Trophoblast cell (in vitro differentiated cells and primary cell): ENCODE measurements at regions not wholly inside any gene's neighbourhood (a gene's known extent, or its start where the extent isn't known, plus 50 kb on each side); places are given as distances from the start of the nearest gene placed in this dataset.
A peak's percentile ranks its signal among the peaks of the same experiment; 100 is the strongest.

ENCODE experiments used
- DNase-seq, 2 donors: peaks; one replicate each; pipeline ENCODE4 v3.0.0-alpha.2; 2016
- H2AFZ ChIP-seq: 2 replicates; pipeline ENCODE4 v1.6.1; 2013; ENCODE audit warnings: low read length, moderate library complexity, mild to moderate bottlenecking; ENCODE audit not compliant: insufficient read depth, poor library complexity
- H2AK5ac ChIP-seq: 2 replicates; pipeline ENCODE4 v1.6.1; 2013; ENCODE audit warnings: mild to moderate bottlenecking, low read length
- H2BK120ac ChIP-seq: 2 replicates; pipeline ENCODE4 v1.6.1; 2013; ENCODE audit warnings: low read length, mild to moderate bottlenecking, moderate library complexity; ENCODE audit not compliant: insufficient read depth, poor library complexity
- H2BK12ac ChIP-seq: 2 replicates; pipeline ENCODE4 v1.6.1; 2013; ENCODE audit warnings: mild to moderate bottlenecking, low read length, moderate library complexity
- H2BK5ac ChIP-seq: 2 replicates; pipeline ENCODE4 v1.6.1; 2013; ENCODE audit warnings: low read length, low read depth, moderate library complexity, mild to moderate bottlenecking; ENCODE audit not compliant: poor library complexity
- H3K14ac ChIP-seq: 2 replicates; pipeline ENCODE4 v1.6.1; 2013; ENCODE audit warnings: mild to moderate bottlenecking, low read length
- H3K18ac ChIP-seq: 2 replicates; pipeline ENCODE4 v1.6.1; 2013; ENCODE audit warnings: mild to moderate bottlenecking, low read length
- H3K23ac ChIP-seq: 2 replicates; pipeline ENCODE4 v1.6.1; 2013; ENCODE audit warnings: low read length
- H3K27ac ChIP-seq: 2 replicates; pipeline ENCODE4 v1.5.1; 2013; ENCODE audit warnings: low read depth, mild to moderate bottlenecking, inconsistent platforms, low read length, moderate library complexity
- H3K27me3 ChIP-seq: 2 replicates; pipeline ENCODE4 v1.6.1; 2013; ENCODE audit warnings: inconsistent platforms, mild to moderate bottlenecking, low read length, moderate library complexity; ENCODE audit not compliant: insufficient read depth
- H3K36me3 ChIP-seq, 2 experiments: 1 replicate in 1 of 2; 2 replicates in 1 of 2; pipeline ENCODE4 v1.6.1; 2013; ENCODE audit warnings: low read length in 2 of 2, mild to moderate bottlenecking in 2 of 2, moderate library complexity in 1 of 2; ENCODE audit not compliant: insufficient read depth in 2 of 2, control insufficient read depth in 1 of 2
- H3K4ac ChIP-seq: 2 replicates; pipeline ENCODE4 v1.6.1; 2013; ENCODE audit warnings: low read depth, mild to moderate bottlenecking, low read length, moderate library complexity
- H3K4me1 ChIP-seq, 2 experiments: 1 replicate in 1 of 2; 2 replicates in 1 of 2; pipeline ENCODE4 v1.6.1; 2013; ENCODE audit warnings: low read length in 2 of 2, mild to moderate bottlenecking in 2 of 2, moderate library complexity in 1 of 2; ENCODE audit not compliant: insufficient read depth in 2 of 2, control insufficient read depth in 1 of 2
- H3K4me2 ChIP-seq: 2 replicates; pipeline ENCODE4 v1.6.1; 2013; ENCODE audit warnings: inconsistent platforms, mild to moderate bottlenecking, low read length, moderate library complexity
- H3K4me3 ChIP-seq: 2 replicates; pipeline ENCODE4 v1.5.1; 2013; ENCODE audit warnings: mild to moderate bottlenecking, low read depth, low read length, inconsistent platforms
- H3K79me1 ChIP-seq: one replicate; pipeline ENCODE4 v1.6.1; 2013; ENCODE audit warnings: low read length
- H3K79me2 ChIP-seq: 2 replicates; pipeline ENCODE4 v1.6.1; 2013; ENCODE audit warnings: low read length, mild to moderate bottlenecking; ENCODE audit not compliant: control insufficient read depth, insufficient read depth, poor library complexity
- H3K9ac ChIP-seq: 2 replicates; pipeline ENCODE4 v1.6.1; 2013; ENCODE audit warnings: mild to moderate bottlenecking, low read length
- H3K9me3 ChIP-seq: 2 replicates; pipeline ENCODE4 v1.6.1; 2013; ENCODE audit warnings: low read depth, mild to moderate bottlenecking, control low read depth, inconsistent platforms, low read length; ENCODE audit not compliant: insufficient read depth
- H4K12ac ChIP-seq: 2 replicates; pipeline ENCODE4 v1.6.1; 2013; ENCODE audit warnings: low read depth, mild to moderate bottlenecking, low read length, moderate library complexity
- H4K8ac ChIP-seq: 2 replicates; pipeline ENCODE4 v1.6.1; 2013; ENCODE audit warnings: low read depth, mild to moderate bottlenecking, low read length, moderate library complexity
- H4K91ac ChIP-seq: one replicate; pipeline ENCODE4 v1.6.1; 2013; ENCODE audit warnings: low read depth, mild to moderate bottlenecking, low read length, moderate library complexity
- WGBS: extraction: QIAGEN DNeasy Blood & Tissue Kit; methylation state at CpG from one replicate; pipeline ENCODE4 v1.1.7; 2013; ENCODE audit warnings: missing lambda C conversion rate; ENCODE audit not compliant: insufficient read length, insufficient coverage; ENCODE audit errors: extremely low coverage; 5-methylcytosine and 5-hydroxymethylcytosine counted together

GRCh38 chr20:20933142-20933958 lies 172.8 kb downstream of the LINC00237 start:
- no peak overlapping the region for H4K12ac ChIP-seq
- no peaks in the 10 kb centered on the region for H3K9me3 ChIP-seq
- H3K4me3 ChIP-seq = peak overlapping the region; percentile 31
- H3K9ac ChIP-seq = no peak overlapping the region
- H3K79me2 ChIP-seq = no peaks in the 10 kb centered on the region
- no peak overlapping the region for H2BK120ac ChIP-seq
- H4K8ac ChIP-seq = no peak overlapping the region
- H3K4me1 ChIP-seq = no peaks in the 10 kb centered on the region
- no peak overlapping the region for H2BK5ac ChIP-seq
- no peak overlapping the region for H3K27ac ChIP-seq
- H2AFZ ChIP-seq = no peak overlapping the region
- no peak overlapping the region for H3K18ac ChIP-seq
- no peak overlapping the region for H2AK5ac ChIP-seq
- H3K36me3 ChIP-seq = no peaks in the 10 kb centered on the region
- H3K23ac ChIP-seq = no peak overlapping the region
- no peak overlapping the region for H2BK12ac ChIP-seq
- no peak overlapping the region for H3K4me2 ChIP-seq
- no peak overlapping the region for H3K14ac ChIP-seq
- DNase-seq = no peak
- H3K27me3 ChIP-seq = no peaks in the 10 kb centered on the region
- H3K4ac ChIP-seq = no peak overlapping the region
- no peaks in the 10 kb centered on the region for H3K79me1 ChIP-seq
- no peak overlapping the region for H4K91ac ChIP-seq
- WGBS = no CpG with 5 or more reads among the region's 19 CpGs

GRCh38 chr20:20932156-20932555 lies 174.0 kb downstream of the LINC00237 start:
- Histone ChIP-seq H3K18ac (no peak overlapping the region), H3K4me1 (no peaks in the 10 kb centered on the region), H3K79me1 (no peaks in the 10 kb centered on the region), H3K4me2 (no peak overlapping the region), H2BK12ac (no peak overlapping the region), H2BK5ac (no peak overlapping the region), H2AFZ (no peak overlapping the region), H3K27me3 (no peaks in the 10 kb centered on the region), H2AK5ac (no peak overlapping the region), H3K4me3 (no peak overlapping the region), H2BK120ac (no peak overlapping the region), H3K79me2 (no peaks in the 10 kb centered on the region), H4K8ac (no peak overlapping the region), H3K23ac (no peak overlapping the region), H3K9me3 (no peaks in the 10 kb centered on the region), H3K9ac (no peak overlapping the region), H3K14ac (no peak overlapping the region), H4K12ac (no peak overlapping the region), H4K91ac (no peak overlapping the region), H3K27ac (no peak overlapping the region), H3K36me3 (no peaks in the 10 kb centered on the region), H3K4ac (no peak overlapping the region)
- WGBS = no CpG with 5 or more reads among the region's 5 CpGs
- no peak for DNase-seq

GRCh38 chr20:20931632-20932031 lies 174.5 kb downstream of the LINC00237 start:
- no peaks in the 10 kb centered on the region for H3K79me2 ChIP-seq
- H2AK5ac ChIP-seq = no peak overlapping the region
- H4K8ac ChIP-seq = no peak overlapping the region
- H3K4me1 ChIP-seq = no peaks in the 10 kb centered on the region
- H4K91ac ChIP-seq = no peak overlapping the region
- no peaks in the 10 kb centered on the region for H3K27me3 ChIP-seq
- H3K4ac ChIP-seq = no peak overlapping the region
- H2BK5ac ChIP-seq = no peak overlapping the region
- H3K36me3 ChIP-seq = no peaks in the 10 kb centered on the region
- no peak overlapping the region for H3K27ac ChIP-seq
- H3K18ac ChIP-seq = no peak overlapping the region
- H3K9me3 ChIP-seq = no peaks in the 10 kb centered on the region
- no peak overlapping the region for H2BK12ac ChIP-seq
- H3K79me1 ChIP-seq = no peaks in the 10 kb centered on the region
- no peak overlapping the region for H4K12ac ChIP-seq
- no peak overlapping the region for H3K23ac ChIP-seq
- H2BK120ac ChIP-seq = no peak overlapping the region
- H3K4me2 ChIP-seq = no peak overlapping the region
- H3K14ac ChIP-seq = no peak overlapping the region
- no peak for DNase-seq
- no CpG with 5 or more reads among the region's 3 CpGs for WGBS
- no peak overlapping the region for H2AFZ ChIP-seq
- no peak overlapping the region for H3K4me3 ChIP-seq
- no peak overlapping the region for H3K9ac ChIP-seq

- Histone ChIP-seq H3K23ac (no peak overlapping the region), H3K4me2 (no peak overlapping the region), H2AFZ (no peak overlapping the region), H3K4me1 (no peaks in the 10 kb centered on the region), H2BK5ac (no peak overlapping the region), H3K27ac (no peak overlapping the region), H3K18ac (no peak overlapping the region), H3K36me3 (no peaks in the 10 kb centered on the region), H3K27me3 (no peaks in the 10 kb centered on the region), H3K9ac (no peak overlapping the region), H2BK120ac (no peak overlapping the region), H3K9me3 (no peaks in the 10 kb centered on the region), H2BK12ac (no peak overlapping the region), H4K8ac (no peak overlapping the region), H3K4ac (no peak overlapping the region), H2AK5ac (no peak overlapping the region), H3K79me2 (no peaks in the 10 kb centered on the region), H4K91ac (no peak overlapping the region), H3K4me3 (no peak overlapping the region), H3K79me1 (no peaks in the 10 kb centered on the region), H4K12ac (no peak overlapping the region), H3K14ac (no peak overlapping the region)
- no CpG with 5 or more reads among the region's 3 CpGs for WGBS
- DNase-seq = no peak
Measured at GRCh38 chr20:20931024-20931423, 175.1 kb downstream of the LINC00237 start.
